ENCODE measurements at regions not wholly inside any gene's neighbourhood (a gene's known extent, or its start where the extent isn't known, plus 50 kb on each side); places are given as distances from the start of the nearest gene placed in this dataset.
"Not testable (repeated sequence)": the region's sequence is repeated elsewhere in the genome, so short reads cannot be mapped to it uniquely, and the experiment has no call there.

DNA sequence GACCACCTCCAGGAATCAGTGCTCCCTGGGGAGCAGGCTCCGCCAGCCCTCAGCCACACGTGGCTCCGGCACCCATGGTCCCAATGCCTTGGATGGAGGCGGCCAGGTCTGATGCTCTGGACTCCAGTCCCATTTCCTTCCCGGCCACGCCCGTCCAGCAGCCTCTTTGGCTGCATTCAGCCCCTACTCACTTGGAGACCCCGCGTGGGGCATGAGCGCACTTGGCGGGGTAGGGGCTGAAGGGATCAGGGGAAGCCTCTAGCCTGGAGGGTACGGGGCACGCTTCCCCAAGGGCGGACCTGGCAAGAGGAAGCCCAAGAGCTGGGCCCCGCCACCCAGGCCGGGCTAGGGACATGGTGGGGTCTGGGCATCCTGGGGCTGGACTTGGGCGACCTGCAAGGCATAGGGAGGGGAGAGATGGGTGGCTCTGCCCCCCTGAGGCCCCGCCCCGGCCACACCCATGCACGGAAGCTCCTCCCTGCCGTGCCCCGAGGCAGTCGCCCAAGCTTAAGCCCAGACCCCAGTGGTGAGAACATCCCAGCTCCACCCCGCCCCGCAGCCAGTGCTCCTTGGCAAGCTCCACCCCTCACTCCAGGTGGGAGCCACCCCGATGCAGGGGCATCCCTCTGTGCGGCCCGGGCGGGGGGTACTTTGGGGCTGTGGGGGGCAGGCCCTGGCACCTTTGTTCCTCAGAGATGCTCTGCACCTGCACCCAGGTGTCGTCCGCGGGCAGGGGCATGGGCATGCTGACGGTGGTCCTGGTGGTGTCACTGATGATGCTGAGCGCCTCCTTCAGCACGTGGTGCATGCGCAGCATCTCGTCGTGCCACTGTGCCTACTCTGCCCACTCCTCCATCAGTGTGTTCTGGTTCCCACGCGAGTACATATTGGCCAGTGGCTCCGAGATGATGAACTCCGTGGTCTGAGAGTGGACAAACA lies 163.5 kb downstream of the GOLGA6L4 start:
- CTCF ChIA-PET, result no interaction called here
- DNase-seq (ENCODE audit: extremely low spot score), result no peak
- POLR2A ChIA-PET, result no interaction called here
- TF ChIP-seq ZNF384 (IDR thresholded peaks at IDR 0.05) (no peak), CTBP1 (IDR thresholded peaks at IDR 0.05; ENCODE audit: borderline replicate concordance) (no peak), ELF4 (IDR thresholded peaks at IDR 0.05) (no peak), SP1 (IDR thresholded peaks at IDR 0.05) (no peak), FOXK2 (IDR thresholded peaks at IDR 0.05) (no peak), ARNT (IDR thresholded peaks at IDR 0.05) (no peak), L3MBTL2 (conservative IDR thresholded peaks at IDR 0.05) (no peak), FOXM1 (IDR thresholded peaks at IDR 0.05; ENCODE audit: borderline replicate concordance) (no peak), SUZ12 (IDR thresholded peaks at IDR 0.05) (no peak), LEF1 (IDR thresholded peaks at IDR 0.05; ENCODE audit: borderline replicate concordance) (no peak), NFRKB (IDR thresholded peaks at IDR 0.05) (no peak), BHLHE40 (IDR thresholded peaks at IDR 0.05; ENCODE audit: borderline replicate concordance) (no peak), HDGF (IDR thresholded peaks at IDR 0.05; ENCODE audit: borderline replicate concordance) (no peak), TARDBP (IDR thresholded peaks at IDR 0.05) (no peak)
- TF ChIP-seq, protein P1, sequence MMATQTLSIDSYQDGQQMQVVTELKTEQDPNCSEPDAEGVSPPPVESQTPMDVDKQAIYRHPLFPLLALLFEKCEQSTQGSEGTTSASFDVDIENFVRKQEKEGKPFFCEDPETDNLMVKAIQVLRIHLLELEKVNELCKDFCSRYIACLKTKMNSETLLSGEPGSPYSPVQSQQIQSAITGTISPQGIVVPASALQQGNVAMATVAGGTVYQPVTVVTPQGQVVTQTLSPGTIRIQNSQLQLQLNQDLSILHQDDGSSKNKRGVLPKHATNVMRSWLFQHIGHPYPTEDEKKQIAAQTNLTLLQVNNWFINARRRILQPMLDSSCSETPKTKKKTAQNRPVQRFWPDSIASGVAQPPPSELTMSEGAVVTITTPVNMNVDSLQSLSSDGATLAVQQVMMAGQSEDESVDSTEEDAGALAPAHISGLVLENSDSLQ (IDR thresholded peaks at IDR 0.05), result no peak

DNA sequence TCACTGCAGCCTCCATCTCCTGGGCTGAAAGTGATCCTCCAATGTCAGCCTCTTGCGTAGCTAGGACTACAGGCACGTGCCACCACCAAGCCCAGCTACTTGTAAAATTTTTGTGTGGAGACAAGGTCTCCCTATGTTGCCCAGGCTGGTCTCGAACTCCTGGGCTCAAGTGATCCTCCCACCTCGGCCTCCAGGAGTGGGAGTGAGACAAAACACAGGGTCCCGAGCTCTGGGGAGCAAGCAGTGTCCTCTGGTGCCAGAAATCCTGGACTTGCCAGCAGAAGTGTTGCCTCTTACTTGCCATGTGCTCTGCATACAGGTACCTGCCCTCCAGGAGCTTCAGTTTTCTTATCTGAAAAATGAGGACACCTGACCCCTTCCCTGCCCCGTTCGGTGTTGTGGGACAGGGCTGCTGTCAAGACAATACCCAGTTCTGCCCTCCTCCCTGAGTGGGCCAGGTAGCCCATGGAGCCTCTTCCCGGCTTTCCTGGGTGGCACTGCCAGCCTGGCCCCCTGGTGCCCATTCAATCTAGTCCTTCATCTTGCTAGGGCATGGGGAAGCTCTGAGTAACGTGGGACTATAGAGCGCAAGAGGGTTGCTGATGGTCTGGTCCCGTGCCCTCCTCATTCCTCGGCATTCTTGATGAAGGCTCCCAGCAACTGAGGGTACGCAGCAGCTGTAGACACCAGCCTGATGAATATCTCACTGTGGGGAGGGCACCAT lies 164.6 kb downstream of the GOLGA6L4 start:
- TF ChIP-seq CTBP1 (IDR thresholded peaks at IDR 0.05; ENCODE audit: borderline replicate concordance) (no peak), FOXK2 (IDR thresholded peaks at IDR 0.05) (no peak), FOXA1 (IDR thresholded peaks at IDR 0.05) (no peak), BHLHE40 (IDR thresholded peaks at IDR 0.05; ENCODE audit: borderline replicate concordance) (no peak), ELF4 (IDR thresholded peaks at IDR 0.05) (no peak), L3MBTL2 (conservative IDR thresholded peaks at IDR 0.05) (no peak), ARNT (IDR thresholded peaks at IDR 0.05) (no peak), NFRKB (IDR thresholded peaks at IDR 0.05) (no peak), LEF1 (IDR thresholded peaks at IDR 0.05; ENCODE audit: borderline replicate concordance) (no peak), TARDBP (IDR thresholded peaks at IDR 0.05) (no peak), SP1 (IDR thresholded peaks at IDR 0.05) (no peak), HDGF (IDR thresholded peaks at IDR 0.05; ENCODE audit: borderline replicate concordance) (no peak), SUZ12 (IDR thresholded peaks at IDR 0.05) (no peak), ZNF384 (IDR thresholded peaks at IDR 0.05) (no peak), FOXM1 (IDR thresholded peaks at IDR 0.05; ENCODE audit: borderline replicate concordance) (no peak)
- TF ChIP-seq, protein P1 (IDR thresholded peaks at IDR 0.05), result no peak
- POLR2A ChIA-PET, result no interaction called here
- DNase-seq (ENCODE audit: extremely low spot score), result no peak
- CTCF ChIA-PET, result interaction anchor here (0.6 kb wide), 1 partner anchor 1059 kb away, joined by 4 read pairs; no protein-coding TSS in a partner anchor

DNA sequence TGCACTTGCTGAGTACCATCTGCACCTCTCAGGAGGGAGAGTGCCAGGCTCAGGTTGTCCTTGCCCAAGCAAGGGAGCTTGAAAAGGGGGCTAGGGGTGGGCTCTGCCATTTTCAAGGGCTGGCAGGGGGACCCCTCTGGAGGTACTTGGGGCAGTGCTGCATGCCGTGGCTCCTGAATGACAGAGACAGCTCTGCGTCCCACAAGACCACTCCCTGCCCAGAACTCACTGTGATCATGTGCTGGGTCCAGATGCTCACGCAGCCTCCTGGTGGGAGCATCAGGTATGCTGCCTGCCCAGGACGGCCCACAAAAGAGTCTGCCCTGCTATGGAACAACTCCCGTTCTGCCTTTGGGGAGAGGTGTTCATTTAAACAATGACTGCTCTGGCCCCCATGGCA lies 165.2 kb downstream of the GOLGA6L4 start:
- DNase-seq (ENCODE audit: extremely low spot score), result no peak
- ChIA-PET CTCF (no interaction called here), POLR2A (no interaction called here)
- TF ChIP-seq FOXA1 (IDR thresholded peaks at IDR 0.05) (no peak), LEF1 (IDR thresholded peaks at IDR 0.05; ENCODE audit: borderline replicate concordance) (no peak), BHLHE40 (IDR thresholded peaks at IDR 0.05; ENCODE audit: borderline replicate concordance) (no peak), TARDBP (IDR thresholded peaks at IDR 0.05) (no peak), ARNT (IDR thresholded peaks at IDR 0.05) (no peak), SP1 (IDR thresholded peaks at IDR 0.05) (no peak), NFRKB (IDR thresholded peaks at IDR 0.05) (no peak), ZNF384 (IDR thresholded peaks at IDR 0.05) (no peak)
- TF ChIP-seq, protein P1 (IDR thresholded peaks at IDR 0.05), result no peak

DNA sequence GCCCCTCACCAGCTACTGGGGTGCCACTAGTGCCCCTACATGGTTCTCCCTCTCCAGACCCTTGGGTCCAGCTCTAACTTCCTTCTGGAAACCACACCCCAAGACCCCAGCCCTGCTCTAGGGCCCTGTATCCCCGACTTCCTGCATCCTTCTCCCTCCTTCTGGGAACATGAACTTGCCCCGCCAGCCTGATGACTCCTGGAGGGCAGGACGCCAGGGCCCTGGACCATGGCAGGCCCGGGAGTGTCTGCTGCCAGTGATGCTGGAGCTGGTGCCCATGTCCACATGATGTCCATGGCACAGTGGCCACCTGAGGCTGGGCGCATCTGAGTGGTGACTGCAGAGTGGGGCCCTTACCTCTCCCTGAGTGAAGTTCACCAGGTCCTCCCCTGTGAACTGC lies 165.9 kb downstream of the GOLGA6L4 start:
- POLR2A ChIA-PET; DNase-seq (ENCODE audit: extremely low spot score); CTCF ChIA-PET: not testable (repeated sequence)

DNA sequence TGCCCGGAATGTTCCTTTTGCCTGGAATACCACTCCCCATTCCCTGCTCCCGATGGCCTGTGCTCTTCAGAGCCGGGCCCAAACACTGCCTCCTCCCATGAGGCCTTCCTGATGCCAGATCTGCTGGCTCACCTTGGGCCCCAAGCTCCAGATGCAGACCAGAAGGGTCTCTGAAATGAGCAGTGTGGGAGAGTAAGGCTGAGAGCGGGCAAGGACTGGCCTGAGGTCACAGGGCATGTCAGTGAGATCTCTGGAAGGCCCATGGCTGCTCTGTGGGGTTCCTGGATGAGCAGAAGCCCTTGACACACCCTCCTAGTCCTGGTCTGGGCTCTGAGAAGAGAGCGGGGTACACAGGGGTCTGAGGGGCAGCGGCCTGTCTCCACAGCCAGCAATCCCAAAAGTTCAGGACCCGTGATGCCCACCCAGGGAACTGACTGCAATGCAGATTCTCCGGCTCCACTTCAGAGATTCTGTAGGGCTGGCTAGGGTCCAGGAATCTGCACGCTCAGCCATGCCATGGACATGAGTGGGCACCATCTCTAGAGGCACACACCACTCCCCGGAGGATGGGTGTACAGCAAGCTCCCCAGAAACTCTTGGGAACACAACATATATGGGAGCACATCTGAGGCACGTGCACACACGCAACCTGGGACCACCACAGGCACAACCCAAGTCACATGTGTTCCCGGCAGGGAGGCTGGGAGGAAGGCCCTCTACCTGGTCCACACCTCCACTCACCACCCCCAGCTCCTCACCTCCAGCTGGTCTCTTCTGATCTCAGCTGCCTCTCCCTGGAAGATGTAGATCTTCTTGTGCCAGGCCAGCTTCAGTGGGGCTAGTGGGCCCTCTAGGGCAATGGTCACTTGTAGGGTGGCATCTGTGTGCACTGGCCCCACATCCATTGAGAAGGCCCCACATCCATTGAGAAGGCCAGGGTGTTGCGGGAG lies 166.6 kb downstream of the GOLGA6L4 start:
- DNase-seq (ENCODE audit: extremely low spot score); CTCF ChIA-PET; POLR2A ChIA-PET: not testable (repeated sequence)

All from HEK293T (cell line).